IPS-18a (cell line): ENCODE measurements at regions not wholly inside any gene's neighbourhood (a gene's known extent, or its start where the extent isn't known, plus 50 kb on each side); places are given as distances from the start of the nearest gene placed in this dataset.
"Not testable (repeated sequence)": the region's sequence is repeated elsewhere in the genome, so short reads cannot be mapped to it uniquely, and the experiment has no call there.

ENCODE experiments used
- H3K27ac ChIP-seq: one replicate; pipeline ENCODE4 v1.5.1; 2013; ENCODE audit warnings: low read length
- H3K27me3 ChIP-seq: one replicate; pipeline ENCODE4 v1.6.1; 2013; ENCODE audit warnings: mild to moderate bottlenecking, low read length; ENCODE audit not compliant: control insufficient read depth, insufficient read depth
- H3K36me3 ChIP-seq: one replicate; pipeline ENCODE4 v1.6.1; 2013; ENCODE audit warnings: low read depth, low read length; ENCODE audit not compliant: control insufficient read depth
- H3K4me1 ChIP-seq: one replicate; pipeline ENCODE4 v1.6.1; 2013; ENCODE audit warnings: low read depth, low read length; ENCODE audit not compliant: control insufficient read depth
- H3K4me3 ChIP-seq: one replicate; pipeline ENCODE4 v1.5.1; 2013; ENCODE audit warnings: low read length
- H3K9ac ChIP-seq: one replicate; pipeline ENCODE4 v1.6.1; 2013; ENCODE audit warnings: mild to moderate bottlenecking, low read length, moderate library complexity
- H3K9me3 ChIP-seq: one replicate; pipeline ENCODE4 v1.6.1; 2013; ENCODE audit warnings: low read depth, low read length; ENCODE audit not compliant: control insufficient read depth

GRCh38 chr3:8338424-8338823 lies 163.2 kb upstream of the LMCD1 start:
- Histone ChIP-seq H3K27me3 (no peaks in the 10 kb centered on the region), H3K4me1 (peaks cover 12% of the 10 kb centered on the region), H3K9me3 (no peaks in the 10 kb centered on the region), H3K36me3 (no peaks in the 10 kb centered on the region), H3K9ac (no peak overlapping the region), H3K4me3 (no peak overlapping the region), H3K27ac (no peak overlapping the region)

DNA sequence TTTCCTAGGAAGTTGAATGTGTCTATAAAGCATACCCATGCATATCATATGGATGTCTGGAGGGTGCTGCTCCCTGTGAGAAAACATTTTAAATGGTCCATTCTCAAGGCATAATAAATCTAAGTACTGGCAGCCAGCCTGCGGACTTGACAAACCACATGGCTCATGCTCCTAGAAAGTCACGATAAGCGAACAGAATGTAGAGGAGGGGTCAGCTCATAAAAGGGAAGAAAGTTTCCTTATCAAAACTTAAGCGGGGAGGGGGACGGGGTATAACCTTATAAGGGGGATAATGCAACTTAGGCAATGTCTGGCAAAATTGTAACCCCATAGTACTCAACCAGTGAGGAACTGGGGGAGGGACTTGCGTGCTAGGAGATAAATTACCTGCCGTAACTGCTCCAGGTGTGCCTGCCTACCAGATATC lies 159.8 kb upstream of the LMCD1 start:
- no peaks in the 10 kb centered on the region for H3K36me3 ChIP-seq
- no peaks in the 10 kb centered on the region for H3K27me3 ChIP-seq
- no peak overlapping the region for H3K9ac ChIP-seq
- peaks cover 12% of the 10 kb centered on the region for H3K4me1 ChIP-seq
- peaks cover 3% of the 10 kb centered on the region for H3K9me3 ChIP-seq
- no peak overlapping the region for H3K4me3 ChIP-seq
- H3K27ac ChIP-seq, result no peak overlapping the region

- Histone ChIP-seq H3K9me3 (peaks cover 3% of the 10 kb centered on the region), H3K27ac (no peak overlapping the region), H3K27me3 (no peaks in the 10 kb centered on the region), H3K4me1 (peaks cover 12% of the 10 kb centered on the region), H3K9ac (no peak overlapping the region), H3K36me3 (no peaks in the 10 kb centered on the region), H3K4me3 (no peak overlapping the region)
Measured at GRCh38 chr3:8343058-8343457, 158.6 kb upstream of the LMCD1 start.

DNA sequence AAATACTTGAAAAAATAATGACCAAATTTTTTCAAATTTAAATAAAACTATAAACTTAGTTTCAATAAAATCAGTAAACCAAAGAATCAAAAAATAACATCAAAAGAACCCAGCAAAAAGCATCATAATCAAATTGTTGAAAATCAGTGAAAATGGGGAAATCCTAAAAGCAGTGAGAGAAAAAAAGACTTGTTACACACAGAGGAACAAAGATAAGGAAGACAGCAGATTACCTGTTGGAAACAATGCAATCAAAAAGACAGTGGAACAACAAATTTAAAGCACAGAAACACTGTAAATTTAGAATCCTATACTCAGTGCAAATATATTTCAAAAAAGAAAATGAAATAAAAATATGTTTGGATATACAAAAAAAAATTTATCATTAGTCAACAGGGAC lies 156.2 kb upstream of the LMCD1 start:
- Histone ChIP-seq H3K27me3 (no peaks in the 10 kb centered on the region), H3K36me3 (no peaks in the 10 kb centered on the region), H3K9me3 (peaks cover 3% of the 10 kb centered on the region), H3K27ac (no peak overlapping the region), H3K4me3 (no peak overlapping the region), H3K4me1 (no peaks in the 10 kb centered on the region), H3K9ac (no peak overlapping the region)

- H3K9me3 ChIP-seq, result peaks cover 3% of the 10 kb centered on the region
- H3K36me3 ChIP-seq, result no peaks in the 10 kb centered on the region
- no peaks in the 10 kb centered on the region for H3K4me1 ChIP-seq
- H3K27ac ChIP-seq, result no peak overlapping the region
- no peak overlapping the region for H3K4me3 ChIP-seq
- H3K27me3 ChIP-seq, result no peaks in the 10 kb centered on the region
- H3K9ac ChIP-seq, result no peak overlapping the region
Measured at GRCh38 chr3:8348076-8348475, 153.5 kb upstream of the LMCD1 start.

DNA sequence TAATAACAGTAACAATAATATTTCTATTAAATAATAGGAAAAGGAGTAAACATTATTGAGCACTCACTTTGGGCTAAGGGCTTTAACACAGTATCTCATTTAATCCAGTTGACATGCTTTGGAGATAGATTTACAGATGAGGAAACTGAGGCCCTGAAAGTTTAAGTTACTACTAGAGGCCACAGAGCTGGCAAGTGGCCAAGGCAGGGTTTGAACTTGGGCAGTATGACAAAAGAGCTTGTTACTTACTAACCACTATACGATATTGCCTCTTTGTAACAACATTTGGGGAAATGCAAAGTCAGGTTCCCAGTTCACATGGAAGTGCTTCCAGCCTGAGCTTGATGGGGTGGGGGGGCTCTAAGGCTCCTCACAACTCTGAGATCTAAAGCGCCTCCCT lies 149.1 kb upstream of the LMCD1 start:
- H3K4me3 ChIP-seq, result no peak overlapping the region
- no peaks in the 10 kb centered on the region for H3K9me3 ChIP-seq
- H3K4me1 ChIP-seq, result no peaks in the 10 kb centered on the region
- no peak overlapping the region for H3K9ac ChIP-seq
- H3K36me3 ChIP-seq, result no peaks in the 10 kb centered on the region
- H3K27me3 ChIP-seq, result no peaks in the 10 kb centered on the region
- H3K27ac ChIP-seq, result no peak overlapping the region

GRCh38 chr3:8353364-8353763 lies 148.3 kb upstream of the LMCD1 start:
- no peaks in the 10 kb centered on the region for H3K9me3 ChIP-seq
- no peak overlapping the region for H3K27ac ChIP-seq
- H3K9ac ChIP-seq, result no peak overlapping the region
- H3K36me3 ChIP-seq, result no peaks in the 10 kb centered on the region
- no peak overlapping the region for H3K4me3 ChIP-seq
- H3K4me1 ChIP-seq, result no peaks in the 10 kb centered on the region
- no peaks in the 10 kb centered on the region for H3K27me3 ChIP-seq

DNA sequence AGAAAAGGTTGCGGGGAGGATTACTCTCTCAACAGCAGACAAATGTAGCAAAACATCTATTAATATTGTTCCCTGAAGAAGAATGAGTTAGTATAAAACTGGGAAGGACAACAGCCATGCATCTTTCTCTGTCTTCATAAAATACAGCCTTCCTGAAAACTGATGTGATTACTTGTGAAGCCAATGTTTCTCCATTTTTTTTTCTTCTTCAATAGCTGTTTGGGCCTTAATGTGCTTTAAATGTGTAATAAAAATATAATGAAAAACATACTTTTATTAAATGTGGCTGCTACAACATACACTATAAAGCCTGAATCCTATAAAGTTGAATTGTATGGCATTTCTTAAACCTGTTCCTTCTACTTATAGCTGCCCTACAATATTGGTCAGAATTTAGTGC lies 146.3 kb upstream of the LMCD1 start:
- Histone ChIP-seq H3K27me3 (no peaks in the 10 kb centered on the region), H3K27ac (no peak overlapping the region), H3K4me1 (no peaks in the 10 kb centered on the region), H3K4me3 (no peak overlapping the region), H3K36me3 (no peaks in the 10 kb centered on the region), H3K9me3 (no peaks in the 10 kb centered on the region), H3K9ac (no peak overlapping the region)

DNA sequence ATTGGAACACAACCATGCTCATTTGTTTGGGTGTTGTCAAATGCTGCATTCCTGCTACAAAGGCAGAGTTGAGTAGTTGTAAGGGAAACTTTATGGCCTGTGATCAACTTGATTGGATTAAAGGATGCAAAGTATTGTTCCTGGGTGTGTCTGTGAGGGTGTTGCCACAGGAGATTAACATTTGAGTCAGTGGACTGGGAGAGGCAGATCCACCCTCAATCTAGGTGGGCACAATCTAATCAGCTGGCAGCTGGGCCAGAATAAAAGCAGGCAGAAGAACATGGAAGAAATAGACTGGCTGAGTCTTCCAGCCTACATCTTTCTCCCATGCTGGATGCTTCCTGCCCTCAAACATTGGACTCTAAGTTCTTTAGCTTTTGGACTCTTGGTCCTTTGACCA lies 145.6 kb upstream of the LMCD1 start:
- H3K36me3 ChIP-seq, H3K9me3 ChIP-seq, H3K27ac ChIP-seq, H3K4me3 ChIP-seq, H3K27me3 ChIP-seq, H3K4me1 ChIP-seq, H3K9ac ChIP-seq: not testable (repeated sequence)

DNA sequence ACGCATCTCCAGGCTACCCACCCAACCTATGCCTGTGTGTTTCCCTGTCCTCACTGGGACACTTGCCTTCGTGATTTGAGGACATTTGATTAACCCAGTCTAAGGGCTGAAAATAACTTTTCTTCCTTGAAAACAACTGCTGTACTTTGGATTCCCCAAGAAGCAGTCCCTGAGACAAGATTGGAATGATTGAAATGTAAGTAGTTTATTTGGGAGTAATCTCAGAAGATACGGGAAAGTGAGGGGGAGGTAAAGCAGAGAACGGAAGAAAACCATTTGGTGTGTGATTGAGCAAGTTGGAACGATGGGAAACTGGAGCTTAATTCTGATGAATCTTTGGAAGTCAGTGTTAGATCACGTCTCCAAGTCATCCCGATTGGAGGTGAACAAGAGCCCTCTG lies 143.8 kb upstream of the LMCD1 start:
- Histone ChIP-seq H3K27me3 (no peaks in the 10 kb centered on the region), H3K27ac (no peak overlapping the region), H3K36me3 (no peaks in the 10 kb centered on the region), H3K9me3 (no peaks in the 10 kb centered on the region), H3K4me3 (no peak overlapping the region), H3K4me1 (no peaks in the 10 kb centered on the region), H3K9ac (no peak overlapping the region)

DNA sequence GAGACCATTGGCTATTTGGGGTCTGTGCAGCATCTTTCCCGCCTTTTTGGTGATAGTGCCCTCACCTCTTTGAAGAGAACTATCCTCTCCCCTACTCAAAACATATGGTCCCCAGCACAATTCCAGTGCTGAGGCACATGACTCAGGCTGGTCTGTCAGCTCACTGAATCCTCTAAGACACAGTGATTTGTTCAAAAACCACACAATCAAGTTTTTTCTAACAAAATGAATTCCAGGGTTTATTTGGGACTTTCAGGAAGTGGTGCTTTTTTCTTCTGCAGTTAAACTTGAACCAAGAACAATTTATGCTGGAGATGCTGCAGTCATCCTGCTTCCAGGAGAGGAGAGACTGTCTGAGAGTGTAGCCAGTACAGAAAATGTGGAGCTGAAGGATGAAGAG lies 142.5 kb upstream of the LMCD1 start:
- Histone ChIP-seq H3K4me3 (no peak overlapping the region), H3K9ac (no peak overlapping the region)

DNA sequence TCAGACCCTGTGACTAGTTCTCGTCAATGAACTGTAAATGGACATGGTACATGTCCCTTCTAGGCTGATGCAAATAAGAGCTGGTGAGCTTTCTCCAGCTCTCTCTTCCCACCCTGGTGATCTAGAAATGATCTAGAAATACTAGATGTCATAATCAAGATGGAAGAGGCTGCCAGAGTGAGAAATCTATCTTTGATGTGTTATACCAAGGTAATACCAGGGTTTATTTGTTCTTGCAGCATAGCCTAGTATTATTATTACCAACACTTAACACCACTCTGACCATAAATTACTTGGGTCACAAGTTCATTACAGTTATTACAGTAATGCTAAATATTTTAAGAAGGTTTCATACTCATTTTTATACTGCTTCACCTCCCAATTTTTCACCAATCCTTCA lies 138.4 kb upstream of the LMCD1 start:
- no peaks in the 10 kb centered on the region for H3K4me1 ChIP-seq

More for the DNA sequence above, 142.5 kb upstream of the LMCD1 start:
- no peak overlapping the region for H3K27ac ChIP-seq
- H3K36me3 ChIP-seq, result no peaks in the 10 kb centered on the region
- H3K9me3 ChIP-seq, result no peaks in the 10 kb centered on the region
- H3K4me1 ChIP-seq, result no peaks in the 10 kb centered on the region
- H3K27me3 ChIP-seq, result no peaks in the 10 kb centered on the region

More for the DNA sequence above, 138.4 kb upstream of the LMCD1 start:
- no peak overlapping the region for H3K9ac ChIP-seq
- no peak overlapping the region for H3K4me3 ChIP-seq
- no peaks in the 10 kb centered on the region for H3K27me3 ChIP-seq
- no peak overlapping the region for H3K27ac ChIP-seq
- no peaks in the 10 kb centered on the region for H3K36me3 ChIP-seq
- no peaks in the 10 kb centered on the region for H3K9me3 ChIP-seq
